IPS-18c (cell line): ENCODE measurements at regions not wholly inside any gene's neighbourhood (a gene's known extent, or its start where the extent isn't known, plus 50 kb on each side); places are given as distances from the start of the nearest gene placed in this dataset.

Source experiments
- H3K4me3 ChIP-seq: 2 replicates; pipeline ENCODE4 v1.7.0; 2013; ENCODE audit warnings: low read depth, mild to moderate bottlenecking, low read length, moderate library complexity; ENCODE audit not compliant: insufficient read depth
- H3K9me3 ChIP-seq: one replicate; pipeline ENCODE4 v1.6.1; 2013; ENCODE audit warnings: mild to moderate bottlenecking, low read length, moderate library complexity; ENCODE audit not compliant: control insufficient read depth, insufficient read depth

- peaks cover 44% of the 10 kb centered on the region for H3K9me3 ChIP-seq
- no peak overlapping the region for H3K4me3 ChIP-seq
Measured at GRCh38 chr15:25175033-25175788, 220.4 kb downstream of the SNRPN start.

GRCh38 chr15:25175789-25176615 lies 221.2 kb downstream of the SNRPN start:
- Histone ChIP-seq H3K9me3 (peaks cover 44% of the 10 kb centered on the region), H3K4me3 (no peak overlapping the region)

DNA sequence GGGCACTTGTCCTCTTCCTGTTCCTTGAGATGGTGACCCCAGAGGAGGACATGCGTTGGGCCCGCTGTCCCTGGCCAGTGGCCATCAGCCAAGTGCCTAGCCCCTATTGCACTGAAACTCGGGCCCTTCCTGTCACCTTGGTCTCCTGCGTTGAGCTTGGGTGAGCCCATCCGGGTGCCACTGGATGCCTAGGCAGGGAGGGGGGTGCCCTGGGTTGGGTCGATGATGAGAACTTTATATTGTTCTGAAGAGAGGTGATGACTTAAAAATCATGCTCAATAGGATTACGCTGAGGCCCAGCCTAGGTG lies 221.8 kb downstream of the SNRPN start:
- peaks cover 43% of the 10 kb centered on the region for H3K9me3 ChIP-seq
- no peak overlapping the region for H3K4me3 ChIP-seq

GRCh38 chr15:25176991-25177954 lies 222.5 kb downstream of the SNRPN start:
- Histone ChIP-seq H3K4me3 (no peak overlapping the region), H3K9me3 (peaks cover 46% of the 10 kb centered on the region)

DNA sequence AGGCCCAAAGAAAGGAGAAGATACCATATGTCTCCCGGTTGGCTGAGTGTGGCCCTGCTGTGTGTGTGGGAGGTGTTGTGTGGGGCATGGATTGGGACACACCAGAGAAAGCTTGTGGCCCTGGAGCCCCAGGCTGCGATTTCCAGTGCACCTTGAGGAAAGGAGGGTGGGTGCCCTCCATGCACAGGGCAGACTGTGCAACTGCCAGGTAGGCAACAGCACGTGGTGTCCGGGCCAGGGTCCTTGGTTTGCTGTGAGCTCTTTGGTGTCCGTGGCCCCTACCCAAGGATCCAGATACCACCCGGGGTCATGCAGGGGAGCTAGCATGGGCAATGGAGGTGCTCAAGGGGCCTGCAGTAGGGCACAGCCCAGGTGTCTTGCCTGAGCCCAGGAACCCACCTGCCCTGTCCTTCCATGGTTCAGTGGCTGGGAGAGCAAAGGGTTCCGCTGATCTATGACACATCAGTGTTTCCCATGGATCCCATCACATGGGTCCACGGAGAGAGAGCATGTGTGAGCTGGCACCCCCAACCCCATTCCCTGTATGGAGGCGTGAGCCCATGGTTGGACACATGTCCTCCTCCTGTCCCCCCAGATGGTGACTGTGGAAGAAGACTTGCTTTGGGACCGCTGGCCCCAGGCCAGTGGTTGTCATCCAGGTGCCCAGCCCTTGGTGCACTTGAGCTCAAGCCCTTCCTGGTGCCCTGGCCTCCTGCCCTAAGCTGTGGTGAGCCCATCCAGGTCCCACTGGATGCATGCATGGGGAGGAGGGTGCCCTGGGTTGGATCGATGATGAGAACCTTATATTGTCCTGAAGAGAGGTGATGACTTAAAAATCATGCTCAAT lies 223.4 kb downstream of the SNRPN start:
- peaks cover 43% of the 10 kb centered on the region for H3K9me3 ChIP-seq
- no peak overlapping the region for H3K4me3 ChIP-seq

GRCh38 chr15:25178835-25179672 lies 224.3 kb downstream of the SNRPN start:
- H3K4me3 ChIP-seq, result no peak overlapping the region
- H3K9me3 ChIP-seq, result peaks cover 40% of the 10 kb centered on the region

DNA sequence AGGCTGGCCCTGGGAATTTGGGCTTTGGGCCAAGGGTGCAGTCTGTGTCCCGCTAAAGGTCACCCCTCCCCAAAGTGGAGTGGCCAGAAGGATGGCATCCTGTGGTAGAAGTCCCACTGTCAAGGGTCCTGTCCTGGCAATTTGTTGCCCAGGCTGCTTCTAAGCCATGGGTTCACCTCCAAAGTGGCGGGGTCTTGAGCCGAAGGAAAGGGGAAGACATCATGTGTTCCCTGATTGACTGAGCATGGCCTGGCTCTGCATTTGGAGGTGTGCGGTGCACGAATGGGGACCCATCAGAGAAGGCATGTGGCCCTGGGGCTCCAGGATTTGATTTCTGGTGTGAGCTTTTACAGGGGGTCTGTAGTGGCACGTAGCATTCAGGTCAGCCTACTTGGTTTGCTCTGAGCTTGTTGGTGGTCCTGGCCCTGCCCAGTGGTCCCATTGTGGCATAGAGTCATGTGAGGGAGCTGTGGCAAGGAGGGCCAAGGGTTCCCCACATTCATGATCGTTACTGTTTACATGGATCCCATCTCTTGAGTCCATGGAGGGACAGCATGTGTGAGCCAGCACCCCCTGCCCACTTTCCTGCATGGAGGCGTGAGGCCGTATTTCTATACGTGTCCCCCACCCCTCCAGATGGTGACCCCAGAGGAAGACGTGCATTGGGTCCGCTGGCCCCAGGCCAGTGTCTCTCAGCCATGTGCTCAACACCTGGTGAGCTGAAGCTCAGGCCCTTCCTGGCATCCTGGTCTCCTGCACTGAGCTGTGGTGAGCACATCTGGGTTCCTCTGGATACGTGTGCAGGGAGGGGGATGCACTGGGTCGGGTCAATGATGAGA lies 225.1 kb downstream of the SNRPN start:
- Histone ChIP-seq H3K4me3 (no peak overlapping the region), H3K9me3 (peaks cover 45% of the 10 kb centered on the region)

DNA sequence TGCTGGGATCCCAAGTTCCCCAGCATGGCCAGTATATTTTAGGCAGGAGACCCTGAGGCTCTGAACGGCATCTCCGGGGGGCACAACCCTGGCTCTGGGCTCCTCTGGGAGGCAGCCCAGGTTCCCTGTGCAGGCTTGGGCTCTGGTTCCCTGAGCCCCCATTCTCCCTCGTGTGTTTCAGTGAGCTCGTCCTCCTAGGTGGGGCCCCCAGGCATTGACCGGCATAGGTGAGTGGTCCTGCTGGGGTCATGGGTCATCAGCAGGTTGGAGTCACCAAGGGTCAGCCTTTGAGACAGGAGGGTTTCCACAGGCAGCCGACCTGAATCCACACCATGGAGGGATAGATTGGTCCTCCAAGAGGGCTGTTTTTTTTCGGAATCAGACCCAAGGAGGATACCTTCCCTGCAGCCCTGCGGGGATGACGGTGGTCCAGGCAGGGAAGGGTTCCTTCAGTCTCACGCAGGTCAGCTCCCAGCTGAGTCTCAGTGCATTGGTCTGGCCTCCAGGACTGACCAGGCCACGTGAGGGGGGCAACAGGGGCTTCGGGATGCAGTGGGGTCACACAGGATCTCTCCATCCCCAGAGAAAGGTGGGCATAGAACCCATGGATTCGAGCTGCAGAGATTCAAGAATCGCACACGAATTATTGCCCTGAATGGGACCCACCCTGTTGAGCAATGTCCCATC lies 226.0 kb downstream of the SNRPN start:
- no peak overlapping the region for H3K4me3 ChIP-seq
- H3K9me3 ChIP-seq, result peaks cover 46% of the 10 kb centered on the region

GRCh38 chr15:25181293-25182097 lies 226.7 kb downstream of the SNRPN start:
- no peak overlapping the region for H3K4me3 ChIP-seq
- H3K9me3 ChIP-seq, result peaks cover 45% of the 10 kb centered on the region

GRCh38 chr15:25182098-25182478 lies 227.3 kb downstream of the SNRPN start:
- Histone ChIP-seq H3K9me3 (peaks cover 44% of the 10 kb centered on the region), H3K4me3 (no peak overlapping the region)

DNA sequence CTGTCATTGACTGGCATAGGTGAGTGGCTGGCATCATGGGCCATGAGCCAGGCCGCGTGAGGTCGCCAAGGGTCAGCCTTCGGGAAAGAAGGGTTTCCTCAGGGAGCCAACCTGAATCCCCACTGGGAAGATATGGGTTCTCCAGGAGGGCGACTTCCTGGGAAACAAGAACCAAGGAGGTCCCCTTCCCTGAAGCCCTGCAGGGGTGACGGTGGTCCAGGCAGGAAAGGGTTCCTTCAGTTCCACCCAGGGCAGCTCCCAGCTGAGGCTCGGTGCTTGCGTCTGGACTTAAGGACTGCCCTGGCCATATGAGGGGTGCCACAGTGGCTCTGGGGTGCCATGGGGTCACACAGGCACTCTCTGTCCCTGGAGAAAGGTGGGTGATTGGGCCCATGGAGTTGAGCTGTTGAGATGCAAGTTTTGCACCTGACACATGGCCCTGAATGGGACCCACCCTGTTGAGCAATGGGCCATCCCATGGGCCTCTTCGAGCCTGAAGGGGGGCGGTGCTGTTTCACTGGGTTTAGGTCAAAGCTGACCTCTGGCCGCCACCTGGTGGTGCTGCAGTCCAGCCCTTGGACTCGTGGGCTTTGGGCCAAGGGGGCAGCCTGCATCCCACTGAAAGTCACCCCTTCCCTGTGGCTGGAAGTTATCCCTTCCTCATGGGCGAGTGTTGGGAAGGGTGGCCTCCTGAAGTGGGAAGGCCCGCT lies 228.1 kb downstream of the SNRPN start:
- Histone ChIP-seq H3K4me3 (no peak overlapping the region), H3K9me3 (peaks cover 45% of the 10 kb centered on the region)

GRCh38 chr15:25183581-25184251 lies 228.9 kb downstream of the SNRPN start:
- peaks cover 45% of the 10 kb centered on the region for H3K9me3 ChIP-seq
- no peak overlapping the region for H3K4me3 ChIP-seq
